SKM-1 treated with dmso at 0.1 percent for 144 hours (cell line): ENCODE measurements at regions not wholly inside any gene's neighbourhood (a gene's known extent, or its start where the extent isn't known, plus 50 kb on each side); places are given as distances from the start of the nearest gene placed in this dataset.

Experiments
- DNase-seq: peaks from one replicate; lab custom pipeline; 2025; ENCODE audit not compliant: unreplicated experiment; lab: John Stamatoyannopoulos, UW

DNA sequence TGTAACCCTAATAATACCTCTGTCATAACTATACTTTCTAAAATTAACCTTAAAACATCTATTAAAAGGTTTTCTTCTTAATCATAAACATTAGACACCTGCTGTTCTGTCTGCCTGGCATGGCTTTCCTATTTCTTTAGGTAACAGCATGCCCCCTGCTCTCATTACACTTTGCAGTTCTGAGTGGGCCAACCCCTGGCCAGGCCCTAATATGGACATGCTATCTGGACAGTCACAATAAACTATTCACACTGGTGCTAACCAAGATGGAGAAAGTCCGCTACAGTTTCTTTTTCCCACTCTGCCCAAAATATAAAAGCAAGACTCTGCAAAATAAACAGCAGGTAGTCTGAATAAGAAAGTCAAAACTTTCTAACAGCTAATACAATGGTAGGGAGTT is 84.0 kb downstream of the ELAPOR2 start:
- no peak for DNase-seq

DNA sequence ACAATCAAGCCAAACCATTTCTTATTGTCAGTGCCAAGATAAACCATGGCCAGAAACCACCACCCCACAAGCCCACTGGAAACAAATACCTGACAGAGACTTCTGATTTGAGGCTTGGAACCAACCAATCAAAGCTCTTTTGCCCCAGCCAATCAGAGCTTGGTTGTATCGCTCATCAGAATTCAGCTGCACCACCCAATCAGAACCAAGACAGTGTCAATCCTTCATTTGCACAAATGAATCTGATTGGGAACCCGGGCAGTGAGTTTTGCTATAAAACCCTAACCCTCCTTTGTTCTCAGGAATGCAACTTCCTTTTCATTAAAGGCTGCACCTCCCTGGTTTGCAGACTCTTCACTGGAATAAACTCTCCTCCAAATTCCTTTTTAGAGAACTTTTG is 87.4 kb downstream of the ELAPOR2 start:
- DNase-seq = no peak

DNA sequence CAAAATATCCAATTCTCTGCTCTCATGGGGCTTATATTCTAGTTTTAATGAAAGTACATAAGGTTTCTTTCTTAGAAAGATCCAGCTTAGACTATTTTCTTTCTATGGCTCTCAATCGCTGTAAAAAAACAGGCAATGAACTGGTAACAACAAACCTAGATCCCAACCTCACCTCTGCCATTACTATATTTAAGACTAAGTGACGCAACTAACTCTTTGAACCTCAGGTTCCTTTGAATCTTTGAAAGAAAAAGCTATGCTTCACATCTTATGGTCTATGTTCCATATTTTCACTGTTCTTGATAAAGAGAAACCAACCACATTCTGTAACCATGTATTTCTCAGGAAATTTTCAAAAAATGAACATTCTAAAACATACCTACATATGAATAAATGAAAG is 88.5 kb downstream of the ELAPOR2 start:
- no peak for DNase-seq

DNA sequence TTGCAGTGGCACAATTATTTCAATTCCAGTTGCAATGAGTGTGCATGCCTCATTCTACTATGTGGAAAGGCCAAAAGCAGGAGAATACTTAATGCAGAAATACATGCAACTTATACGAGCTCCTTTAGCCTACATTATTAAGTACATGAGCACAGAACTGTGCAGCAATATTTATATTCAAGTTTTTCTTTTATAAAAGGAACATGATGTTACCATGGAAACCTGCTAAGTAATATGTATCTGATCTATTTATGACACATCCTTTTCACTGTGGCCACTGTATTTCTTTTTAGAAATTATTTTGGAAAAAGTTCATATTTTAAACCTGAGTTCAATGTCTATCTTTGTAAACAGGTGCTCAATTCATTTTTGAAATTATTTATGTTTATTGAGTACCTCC is 88.9 kb downstream of the ELAPOR2 start:
- no peak for DNase-seq

DNA sequence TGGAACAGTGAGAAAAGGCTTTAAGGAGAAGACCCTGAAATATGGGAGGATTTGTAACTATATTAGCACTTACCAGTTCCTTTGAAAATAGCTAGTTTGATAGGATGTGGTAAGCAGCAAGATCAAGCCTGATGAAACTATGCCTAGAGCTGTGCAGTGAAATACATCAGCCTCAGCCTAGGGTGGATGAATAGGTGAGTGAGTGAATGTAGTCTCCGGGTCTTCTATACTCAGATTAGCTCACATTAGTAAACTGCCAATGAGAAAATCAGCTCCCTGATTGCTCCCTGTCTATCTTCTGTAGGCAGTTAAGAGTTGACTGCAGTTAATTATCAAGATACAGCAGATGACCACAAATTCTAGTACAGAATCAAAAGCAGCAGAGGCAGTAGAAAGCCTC is 89.6 kb downstream of the ELAPOR2 start:
- no peak for DNase-seq

DNA sequence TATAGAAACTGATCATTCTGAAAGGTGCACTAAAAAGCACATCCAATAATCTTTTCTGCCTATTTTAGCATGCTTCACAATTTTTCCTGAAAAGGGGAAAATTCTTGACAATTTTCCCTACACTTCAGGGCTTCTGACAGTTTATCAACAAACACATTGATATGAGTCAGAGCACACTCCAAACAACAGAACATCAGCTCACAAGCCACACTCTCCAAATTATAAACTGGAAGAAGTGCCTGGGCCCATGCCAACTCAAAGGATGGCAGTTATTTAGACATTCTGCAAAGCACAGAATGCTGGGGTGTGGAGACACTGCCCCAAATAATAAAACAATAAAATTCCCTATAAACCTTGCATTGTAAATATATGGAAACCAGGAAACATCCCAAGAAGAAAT is 90.8 kb downstream of the ELAPOR2 start:
- DNase-seq = no peak

DNA sequence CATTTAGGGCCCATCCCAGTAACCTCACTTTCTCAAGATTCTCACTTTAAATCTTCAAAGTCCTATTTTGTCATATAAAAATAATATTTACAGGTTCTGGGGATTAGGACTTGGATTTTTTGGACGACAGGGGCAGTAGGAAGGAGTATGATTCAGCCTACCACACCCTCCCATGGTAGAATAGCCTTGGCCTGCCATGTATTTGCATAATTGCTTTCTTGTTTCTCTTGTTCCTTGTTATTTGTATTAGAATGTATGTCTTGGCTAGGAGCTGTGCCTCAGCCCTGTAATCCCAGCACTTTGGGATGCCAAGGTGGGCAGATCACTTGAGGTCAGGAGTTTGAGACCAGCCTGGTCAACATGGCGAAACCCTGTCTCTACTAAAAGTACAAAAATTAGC is 92.5 kb downstream of the ELAPOR2 start:
- no peak for DNase-seq

DNA sequence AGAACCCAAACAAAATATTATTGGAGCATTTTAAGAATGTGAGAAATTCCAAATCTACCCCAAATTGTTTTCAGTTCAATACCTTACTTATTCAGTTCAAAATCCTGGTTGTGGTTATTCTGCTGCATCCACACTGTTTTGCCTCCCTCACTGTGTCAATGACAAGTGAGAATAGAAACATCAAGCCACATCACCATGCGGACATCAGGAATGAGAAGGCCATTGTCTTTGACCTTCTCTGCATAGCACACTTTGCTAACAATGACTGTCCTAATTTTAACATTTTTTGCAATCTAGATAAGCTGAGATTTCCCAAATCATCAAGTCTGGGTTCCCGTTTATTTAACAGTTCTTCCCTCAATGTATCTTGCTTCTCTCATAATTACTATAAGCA is 93.7 kb downstream of the ELAPOR2 start:
- DNase-seq = no peak

DNA sequence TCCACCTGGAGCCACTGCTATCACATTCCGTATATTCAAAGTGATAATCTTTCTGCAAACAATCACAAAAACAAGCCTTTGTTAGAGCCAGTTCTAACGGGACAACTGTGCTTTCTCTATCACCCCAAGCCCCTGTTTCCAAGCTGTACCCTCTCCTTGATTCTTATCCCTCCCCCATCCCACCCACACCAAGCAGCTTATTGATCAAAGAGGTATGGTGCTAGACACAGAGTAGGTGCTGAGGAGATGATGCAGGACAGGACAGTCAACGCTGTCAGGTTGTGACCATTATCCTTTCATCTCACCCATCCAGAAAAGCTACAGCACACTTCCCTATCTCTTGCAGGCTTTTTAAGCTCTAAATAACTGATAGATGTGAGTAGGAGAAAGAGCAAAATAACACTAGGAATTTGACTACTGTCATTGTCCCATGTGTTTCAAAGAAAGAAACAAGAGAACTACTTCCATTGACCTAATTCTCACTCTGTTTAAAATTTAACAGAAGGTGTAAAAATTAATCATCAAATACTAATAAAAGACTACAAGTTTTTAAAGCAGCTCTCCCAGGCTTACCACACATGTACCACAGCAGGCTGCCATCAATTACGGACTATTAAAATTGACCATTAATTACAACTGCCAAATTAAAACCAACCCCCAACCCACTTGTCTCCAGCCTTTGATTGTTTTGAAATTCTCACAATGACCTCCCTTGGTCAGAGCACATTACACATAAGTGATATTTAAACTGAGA is 94.3 kb downstream of the ELAPOR2 start:
- no peak for DNase-seq

DNA sequence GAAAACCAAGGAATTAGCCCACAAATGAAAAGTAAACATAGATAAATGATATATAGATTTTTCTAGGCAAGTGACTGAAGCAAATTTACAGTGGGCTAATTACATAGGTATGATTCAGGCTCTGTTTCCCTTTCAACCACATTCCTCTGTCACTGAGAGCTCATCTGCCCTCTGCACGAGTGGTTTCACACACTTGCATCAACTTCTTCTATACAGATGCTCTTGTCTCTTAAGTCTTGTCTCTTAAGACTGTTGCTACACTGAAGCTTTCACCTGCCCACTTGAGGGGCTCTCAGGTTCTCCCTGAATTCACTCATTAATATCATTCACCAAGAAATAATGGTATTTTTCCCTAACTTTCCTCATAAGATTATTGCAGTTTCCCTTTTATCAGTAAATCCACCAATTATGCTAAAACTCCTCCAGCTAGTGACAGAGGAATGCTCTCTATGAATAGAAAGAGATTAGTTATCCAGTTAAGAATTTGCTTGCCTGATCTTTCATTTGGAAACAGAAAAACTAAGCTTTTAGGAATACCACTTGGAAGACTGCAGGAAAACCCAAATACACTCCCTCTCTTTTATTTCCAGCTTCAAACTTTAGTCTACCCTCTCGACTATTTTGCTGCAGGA is 95.7 kb downstream of the ELAPOR2 start:
- DNase-seq = no peak

DNA sequence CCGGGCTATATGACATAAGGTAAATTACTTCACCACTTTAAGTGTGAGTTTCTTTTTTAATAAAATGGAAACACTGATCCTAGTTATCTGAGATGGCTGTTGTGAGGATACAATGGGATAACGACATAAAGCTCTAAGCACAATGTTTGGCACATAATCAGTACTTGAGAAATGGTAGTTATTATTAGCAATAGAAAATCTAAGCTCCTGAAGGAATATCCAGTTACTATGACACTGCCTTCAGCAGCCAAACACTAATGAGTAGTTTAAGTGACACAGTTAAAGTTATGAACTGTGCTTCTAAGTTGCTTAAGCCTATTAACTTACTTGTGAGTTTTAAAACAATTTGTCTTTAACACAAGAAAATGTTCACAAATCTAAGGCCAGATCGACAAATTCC is 96.8 kb downstream of the ELAPOR2 start:
- no peak for DNase-seq

DNA sequence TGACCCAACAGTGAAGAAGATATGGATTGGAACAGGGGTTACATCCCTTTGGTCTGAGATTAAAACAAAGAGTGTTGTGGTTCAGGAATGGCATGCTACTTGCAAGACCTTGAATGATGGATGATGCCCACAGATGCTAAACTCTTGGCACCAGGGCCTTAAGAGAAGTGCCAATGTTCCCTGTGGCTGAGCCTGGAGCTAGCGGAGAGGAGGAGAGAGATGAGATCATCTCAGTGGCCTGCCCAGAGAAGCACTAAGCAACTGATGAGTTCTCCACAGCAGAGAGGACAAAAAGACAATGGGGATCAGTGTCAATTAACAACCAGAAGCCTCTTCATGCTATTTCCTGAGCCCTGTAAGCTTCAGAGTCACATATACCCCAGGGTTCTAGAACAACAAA is 97.8 kb downstream of the ELAPOR2 start:
- no peak for DNase-seq

DNA sequence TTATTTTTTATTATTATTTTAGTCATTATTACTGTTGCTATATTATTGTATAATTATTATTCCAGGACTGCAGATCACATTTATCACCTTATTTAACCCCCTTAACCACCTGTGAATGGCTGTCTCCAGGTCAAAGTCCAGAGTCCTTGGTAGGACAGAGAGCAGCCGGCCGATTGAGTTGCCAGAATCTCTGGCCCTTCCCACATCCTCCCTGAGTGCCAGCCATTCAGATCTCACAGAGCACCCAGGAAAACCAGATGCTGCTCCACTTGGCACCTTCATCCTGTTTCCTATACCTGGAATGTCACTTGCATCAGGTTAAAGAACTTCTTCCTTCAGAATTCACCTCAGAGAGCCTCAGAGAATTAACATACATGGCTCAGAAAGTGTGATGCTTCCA is 101.1 kb downstream of the ELAPOR2 start:
- DNase-seq = no peak

DNA sequence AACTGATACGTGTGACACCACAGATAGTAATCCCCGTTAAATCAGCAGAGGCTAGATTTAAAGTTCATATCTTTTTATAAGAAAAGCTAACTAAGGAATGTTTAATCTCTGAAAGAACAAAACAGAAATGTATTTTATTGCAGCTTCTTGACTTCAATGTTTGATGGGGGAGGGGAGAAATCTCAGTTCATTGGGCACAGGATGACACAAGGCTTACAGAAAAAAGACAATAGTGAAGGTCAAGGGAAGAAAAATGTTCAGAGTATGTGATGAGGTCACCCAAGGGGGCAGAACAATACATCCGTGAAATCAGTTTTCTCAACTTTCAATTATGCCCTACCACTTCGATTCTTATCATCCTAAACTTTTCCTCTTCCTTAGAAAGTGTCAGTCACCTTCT is 102.9 kb downstream of the ELAPOR2 start:
- DNase-seq = no peak

DNA sequence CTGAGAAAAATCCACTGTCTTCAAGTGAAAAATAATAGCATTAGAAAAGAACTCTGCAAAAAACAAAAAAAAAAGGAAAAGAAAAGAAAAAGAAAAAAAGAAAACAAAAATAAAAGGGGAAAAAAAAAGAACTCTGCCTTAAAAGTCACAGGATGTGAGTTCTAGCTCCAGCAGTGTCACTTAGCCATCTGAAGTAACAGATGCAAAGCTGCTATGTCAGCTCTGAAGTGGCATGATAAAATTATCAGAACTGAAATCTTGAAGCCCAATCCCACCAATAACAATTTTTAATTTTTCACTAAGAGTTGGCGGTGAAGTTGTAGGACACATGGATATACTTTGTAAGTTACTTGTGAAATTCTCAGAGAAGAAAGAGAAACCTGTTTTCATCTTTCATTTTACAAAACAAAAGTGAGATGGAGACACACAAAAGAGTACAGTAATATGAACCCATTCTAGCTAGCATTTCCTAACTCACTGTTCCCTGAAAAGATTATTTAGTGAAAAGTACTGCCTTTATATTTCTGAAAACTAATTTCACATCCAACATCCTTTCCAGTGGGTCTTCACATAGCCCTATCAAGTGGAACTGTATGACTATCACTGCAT is 103.5 kb downstream of the ELAPOR2 start:
- DNase-seq = no peak

DNA sequence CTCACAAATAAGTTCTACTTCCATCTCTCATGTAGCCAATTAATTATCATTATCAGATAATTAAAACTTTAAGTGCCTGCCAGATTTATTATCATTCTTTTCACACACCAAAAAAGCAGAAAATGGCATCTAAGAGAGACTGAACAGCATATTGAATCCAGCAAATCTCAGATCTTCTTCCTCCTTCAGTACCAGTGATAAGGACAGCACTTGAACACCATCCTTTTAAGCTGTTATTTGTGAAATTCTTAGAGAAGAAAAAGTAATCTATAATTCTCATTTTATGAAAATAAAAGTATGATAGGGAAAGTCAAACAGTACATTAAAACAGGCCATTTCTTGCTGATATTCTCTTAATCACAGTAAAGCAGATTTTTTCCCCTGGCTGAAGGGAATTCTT is 104.5 kb downstream of the ELAPOR2 start:
- no peak for DNase-seq

DNA sequence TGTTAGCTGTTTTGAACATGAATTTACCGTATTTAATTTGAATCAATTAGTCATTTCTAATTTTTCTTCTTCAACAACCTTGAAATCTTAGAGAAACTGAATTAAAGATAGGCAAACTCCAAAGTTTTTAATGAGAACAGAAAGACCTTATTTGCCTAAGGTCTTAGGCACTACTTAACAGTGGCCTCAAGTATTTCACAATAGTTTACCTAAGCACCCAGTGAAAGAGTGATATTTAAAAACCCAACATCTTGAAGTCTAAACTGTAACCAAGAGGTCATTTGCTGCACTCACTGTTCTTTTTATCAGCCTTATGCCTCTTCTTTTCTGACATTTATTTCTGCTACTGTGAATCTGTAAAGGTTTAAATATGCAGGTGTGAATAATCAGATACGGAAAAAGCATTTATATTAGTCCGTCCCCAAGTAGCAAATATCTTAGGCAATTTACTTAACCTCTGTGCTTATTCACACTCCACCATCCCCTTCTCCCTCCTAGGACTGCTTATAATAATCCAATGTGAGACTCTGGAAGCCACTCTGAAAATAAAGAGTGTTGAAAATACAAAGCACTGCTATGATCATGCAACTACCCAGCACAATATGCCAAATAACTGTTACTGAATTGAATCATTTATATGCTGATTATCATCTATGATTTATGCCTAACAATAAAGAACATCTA is 105.7 kb downstream of the ELAPOR2 start:
- no peak for DNase-seq

DNA sequence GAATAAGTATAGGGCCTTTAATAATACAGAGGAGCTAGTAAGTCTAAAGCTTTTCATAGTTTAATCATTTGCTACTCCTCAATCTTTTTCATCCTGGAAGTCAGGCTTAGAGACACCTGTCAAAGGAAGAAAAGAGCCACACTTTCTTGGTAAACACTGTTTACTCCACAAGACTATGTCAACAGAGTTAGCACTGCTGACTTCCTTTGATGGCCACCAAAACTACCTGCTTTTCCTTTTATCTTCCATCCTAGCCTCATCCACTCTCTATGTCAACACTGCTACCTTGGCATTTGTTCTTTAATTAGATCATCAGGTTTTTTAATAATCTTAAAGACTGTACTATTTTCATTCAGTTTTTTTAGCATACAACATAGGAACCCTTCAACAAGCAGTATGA is 106.2 kb downstream of the ELAPOR2 start:
- DNase-seq = no peak

DNA sequence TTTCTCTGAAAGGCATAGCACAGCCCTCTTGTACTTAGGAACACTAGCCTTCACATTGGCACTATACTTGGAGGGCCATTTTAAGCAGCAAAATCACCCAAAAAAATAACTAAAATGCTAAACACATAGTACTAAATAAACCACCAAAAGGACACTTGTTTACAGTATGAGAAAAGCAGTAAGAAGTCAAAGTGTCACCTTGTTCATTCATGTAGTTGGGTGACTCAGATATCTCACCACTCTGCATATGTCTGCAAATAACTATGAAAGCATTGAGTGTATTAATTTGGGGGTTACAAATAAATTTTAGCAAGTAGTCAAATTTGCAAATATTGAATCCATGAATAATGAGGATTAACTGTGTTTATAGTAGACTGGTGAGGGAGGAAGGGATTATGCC is 107.6 kb downstream of the ELAPOR2 start:
- no peak for DNase-seq

DNA sequence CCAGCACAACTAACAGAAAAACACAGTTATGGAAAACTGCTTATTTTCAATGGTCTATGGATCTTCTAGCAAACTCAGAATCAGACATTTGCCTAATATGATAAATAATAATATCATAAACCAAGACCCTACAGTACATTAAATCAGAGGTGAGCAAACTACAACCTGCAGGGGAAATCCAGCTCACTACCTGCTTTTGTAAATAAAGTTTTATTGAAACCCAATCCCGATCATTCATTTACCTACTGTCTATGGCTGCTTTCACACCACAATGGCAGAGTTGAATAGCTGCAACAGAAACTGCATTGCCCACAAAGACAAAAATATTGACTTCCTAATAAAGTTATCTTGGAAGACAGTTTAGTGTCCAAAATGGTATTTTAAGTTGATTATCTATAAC is 108.5 kb downstream of the ELAPOR2 start:
- no peak for DNase-seq

DNA sequence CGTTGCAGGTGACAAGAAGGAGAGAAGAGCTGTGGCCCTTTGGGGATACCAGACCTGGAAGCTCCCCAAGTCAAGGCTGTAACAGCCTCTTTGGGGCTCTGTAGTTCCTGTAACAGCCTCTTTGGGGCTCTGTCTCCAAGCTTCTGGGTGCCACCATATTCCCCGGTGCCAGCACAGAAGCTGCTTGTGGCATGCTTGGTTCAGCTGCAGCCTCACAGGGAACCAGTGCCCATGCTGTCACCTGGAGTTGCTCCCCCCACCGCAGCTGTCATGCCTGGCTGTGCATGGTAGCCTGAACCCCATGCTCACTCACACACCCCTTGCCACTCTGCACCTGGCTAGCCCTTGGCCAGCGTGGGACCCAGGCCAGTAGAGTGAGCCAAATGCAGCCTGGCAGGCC is 109.1 kb downstream of the ELAPOR2 start:
- DNase-seq = no peak

DNA sequence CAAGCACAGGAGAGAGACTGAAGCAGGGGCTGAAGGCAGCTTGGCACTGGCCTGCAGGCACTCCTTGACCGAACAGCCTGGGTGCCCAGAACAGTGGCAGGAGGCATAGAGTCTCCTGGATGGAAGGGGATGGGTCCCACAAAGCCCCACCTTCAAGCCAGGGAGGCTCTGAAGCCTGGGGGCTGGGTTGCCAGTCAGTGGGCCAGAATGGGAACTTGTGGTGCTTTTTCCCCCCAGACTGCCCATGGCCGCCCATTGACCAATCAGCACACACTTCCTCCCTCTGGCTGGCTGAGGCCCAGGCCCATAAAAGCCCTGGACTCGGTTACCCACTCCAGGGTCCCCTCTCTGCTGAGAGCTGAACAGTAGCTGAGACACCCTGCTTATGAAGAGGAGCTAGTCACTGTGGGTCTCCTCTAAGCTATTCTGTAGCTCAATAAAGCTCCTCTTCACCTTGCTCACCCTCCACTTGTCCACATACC is 109.6 kb downstream of the ELAPOR2 start:
- no peak for DNase-seq
